ENCODE measurements at regions not wholly inside any gene's neighbourhood (a gene's known extent, or its start where the extent isn't known, plus 50 kb on each side); places are given as distances from the start of the nearest gene placed in this dataset.

DNA sequence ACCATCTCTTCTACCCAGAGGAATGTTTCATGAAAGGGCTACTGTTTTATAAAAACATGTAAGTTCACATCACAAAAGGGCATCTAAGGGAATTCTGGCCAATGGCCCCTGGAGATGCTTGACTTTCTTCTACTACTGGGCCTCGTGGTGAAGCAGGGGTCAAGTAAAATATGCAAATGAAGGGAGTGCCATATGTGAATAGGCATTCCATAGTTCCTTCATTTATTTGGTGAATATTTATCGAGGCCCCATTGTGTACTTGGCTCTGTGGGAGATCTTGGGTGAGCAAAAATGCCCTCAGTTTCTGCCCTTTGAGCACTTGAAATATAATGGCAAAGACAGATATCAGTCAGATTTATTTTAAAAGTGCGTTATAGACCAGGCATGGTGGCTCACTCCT lies 101.3 kb upstream of the CACNA2D3 start:
- DNase-seq (ENCODE audit: low read depth, low spot score), result no peak

DNA sequence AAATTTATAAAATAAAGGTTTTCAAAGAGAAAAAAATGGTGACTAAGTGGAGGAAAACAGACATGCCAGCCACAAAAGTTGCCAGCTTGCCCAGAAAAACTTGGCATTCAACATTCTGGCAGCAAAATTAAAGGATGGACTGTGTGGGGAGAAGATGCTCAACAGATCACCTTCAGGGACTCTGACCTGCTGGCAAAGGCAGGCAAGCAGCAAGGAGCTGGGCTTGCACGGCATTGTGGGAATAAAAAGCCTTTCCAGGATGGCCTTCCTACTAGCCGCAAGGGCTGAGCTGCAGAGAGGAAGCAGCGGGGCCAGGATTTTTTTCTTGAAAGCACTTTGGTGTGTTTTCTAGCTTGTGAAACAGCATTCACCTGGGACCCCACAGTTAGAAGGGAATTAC lies 101.9 kb upstream of the CACNA2D3 start:
- DNase-seq (ENCODE audit: low read depth, low spot score), result no peak

DNA sequence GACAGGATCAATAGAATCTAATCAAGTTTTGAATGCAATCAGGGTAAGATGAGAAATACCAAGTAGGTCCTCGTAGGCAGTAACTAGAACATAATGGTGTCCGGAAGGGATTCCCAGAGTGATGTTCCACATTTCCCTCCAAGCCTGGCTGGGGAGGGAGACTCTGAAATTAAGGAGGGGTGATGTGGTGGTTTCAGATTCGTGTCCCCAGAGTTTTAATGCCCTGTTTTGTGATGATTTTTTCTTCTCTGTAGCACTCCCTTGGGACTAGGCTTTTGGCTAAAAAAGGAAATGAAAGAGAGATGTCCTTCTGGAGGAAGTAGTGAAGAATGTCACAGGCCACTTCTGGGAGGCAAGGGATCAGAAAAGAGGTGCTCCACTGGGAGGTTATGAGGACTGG lies 108.3 kb upstream of the CACNA2D3 start:
- no peak for DNase-seq (ENCODE audit: low read depth, low spot score)

DNA sequence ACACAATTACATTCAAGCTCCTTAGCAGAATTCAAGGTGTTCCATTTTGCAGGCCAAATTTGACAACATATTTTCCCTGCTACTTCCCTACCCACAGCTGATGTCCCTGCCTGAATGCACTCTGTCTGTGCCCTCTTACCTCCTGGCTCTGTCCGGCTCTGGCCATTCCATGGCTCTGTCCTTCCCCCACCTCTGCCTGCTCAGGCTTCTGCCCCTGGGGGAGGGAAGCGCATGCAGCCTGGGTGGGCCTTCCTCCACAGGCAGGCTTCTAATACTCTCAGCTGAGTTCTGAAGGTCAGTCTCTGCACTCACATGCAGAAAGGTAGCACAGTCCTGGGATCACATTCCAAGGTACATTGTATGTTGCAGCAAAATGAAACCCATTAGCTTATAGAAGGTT lies 113.6 kb upstream of the CACNA2D3 start:
- DNase-seq (ENCODE audit: low read depth, low spot score), result no peak

DNA sequence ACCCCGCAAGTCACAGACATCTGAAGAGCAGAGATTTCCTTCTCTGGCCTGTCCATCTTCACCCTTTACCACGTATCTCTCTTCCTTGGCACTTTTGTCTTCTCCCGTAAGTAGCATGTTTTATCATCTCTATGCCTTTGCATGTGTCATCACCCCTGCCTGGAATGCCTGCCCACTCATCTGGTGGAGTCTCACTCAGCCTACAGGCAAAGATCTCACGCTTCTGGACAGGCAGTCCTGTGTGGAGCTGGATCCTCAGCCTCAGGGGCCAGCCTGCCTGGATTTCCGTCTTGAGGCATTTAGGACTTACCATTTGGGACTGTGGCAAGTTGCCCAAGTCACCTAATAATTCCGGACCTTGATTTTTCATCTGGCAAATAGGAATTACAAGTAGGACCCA lies 114.3 kb upstream of the CACNA2D3 start:
- no peak for DNase-seq (ENCODE audit: low read depth, low spot score)

DNA sequence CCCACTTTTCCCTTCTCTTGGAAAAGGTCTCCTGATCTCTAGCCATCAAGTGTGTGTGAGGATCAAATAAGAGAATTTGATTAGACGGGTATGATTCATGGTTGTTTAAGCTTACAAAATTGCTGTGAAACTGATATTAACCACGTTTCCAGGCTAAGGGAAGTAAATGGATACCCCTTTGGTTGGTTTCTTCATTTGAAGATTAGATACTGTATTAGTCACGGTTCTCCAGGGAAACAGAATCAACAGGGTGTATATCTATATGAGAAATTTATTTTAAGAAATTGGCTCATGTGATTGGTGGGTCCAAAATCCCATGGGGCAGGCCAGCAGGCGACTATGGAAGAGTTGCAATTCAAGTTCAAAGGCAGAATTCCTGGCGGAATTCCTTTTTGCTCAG lies 112.7 kb upstream of the SELENOK start:
- no peak for DNase-seq (ENCODE audit: low read depth, low spot score)

DNA sequence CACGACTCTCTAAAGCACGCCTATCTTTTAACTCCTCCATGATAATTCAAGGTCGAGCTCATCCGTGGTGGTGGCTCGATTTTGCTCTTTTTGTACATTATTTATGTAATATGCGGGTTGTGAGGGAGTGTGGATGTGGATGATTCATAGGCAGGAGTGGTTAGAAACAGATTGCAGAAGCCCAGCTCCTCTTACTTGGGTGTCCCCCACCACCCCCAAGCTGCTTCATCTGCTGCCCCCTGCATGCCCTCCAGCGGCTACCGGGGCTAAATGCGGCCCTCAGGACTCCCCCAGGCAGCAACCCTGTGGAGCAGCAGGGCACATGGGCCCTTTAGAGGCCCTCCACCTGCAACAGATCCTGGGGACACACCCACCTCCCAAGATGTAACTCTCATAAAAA lies 111.5 kb upstream of the SELENOK start:
- no peak for DNase-seq (ENCODE audit: low read depth, low spot score)

DNA sequence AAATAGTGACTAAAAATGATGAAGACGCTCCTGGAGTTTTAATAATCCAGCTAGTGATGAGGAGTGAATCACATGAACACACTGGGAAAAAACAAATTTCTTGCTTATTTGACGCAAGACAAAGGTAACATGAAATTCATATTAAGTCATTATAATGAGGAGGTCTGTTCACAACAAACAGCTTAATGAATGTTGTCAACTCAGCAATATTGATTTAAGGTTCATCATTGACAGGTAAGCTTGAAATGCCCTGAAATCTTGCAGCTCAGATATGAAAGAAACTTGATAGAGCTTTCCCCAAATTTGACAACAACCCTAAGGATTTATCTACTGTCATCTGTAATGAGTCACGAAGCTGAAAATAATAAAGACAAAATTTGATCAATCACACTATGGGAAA lies 108.1 kb upstream of the SELENOK start:
- no peak for DNase-seq (ENCODE audit: low read depth, low spot score)

DNA sequence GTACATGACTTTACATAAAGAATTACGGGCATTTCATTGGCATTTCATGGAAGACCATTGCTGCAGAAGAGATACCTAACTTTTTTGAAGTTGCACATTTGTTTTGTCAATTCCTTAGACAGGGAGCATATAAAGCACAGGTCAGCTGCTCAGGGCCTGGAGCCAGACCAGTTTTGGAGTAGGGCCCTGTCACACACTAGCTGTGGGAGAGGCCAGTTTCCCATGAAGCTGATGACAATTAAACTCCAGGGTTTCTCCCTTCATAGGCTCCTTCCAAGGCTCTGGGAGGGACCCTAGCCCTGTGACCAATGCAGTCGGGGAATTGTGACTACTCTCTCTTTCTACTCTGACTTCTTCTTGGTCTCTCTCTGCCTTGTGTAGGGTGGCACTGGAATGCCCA lies 107.3 kb upstream of the SELENOK start:
- no peak for DNase-seq (ENCODE audit: low read depth, low spot score)

DNA sequence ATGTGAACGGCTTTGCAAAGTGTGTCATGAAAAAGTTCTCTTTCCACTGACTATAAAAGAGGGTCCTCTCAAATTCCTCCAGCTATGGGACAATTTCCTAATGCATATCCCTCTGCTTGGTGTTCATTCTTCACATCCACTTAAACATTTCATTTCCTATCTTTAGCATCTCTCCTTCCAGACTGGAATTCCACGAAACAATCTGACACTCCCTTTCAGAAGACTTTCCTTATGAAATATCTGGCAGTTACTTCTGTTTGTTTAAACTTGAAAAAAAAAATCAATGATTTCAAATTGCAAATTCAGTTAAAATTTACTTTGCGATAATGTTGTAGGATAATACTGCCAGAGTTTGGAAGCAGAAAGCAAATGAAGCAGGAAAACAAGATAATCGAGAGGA lies 105.8 kb upstream of the SELENOK start:
- DNase-seq (ENCODE audit: low read depth, low spot score), result no peak

DNA sequence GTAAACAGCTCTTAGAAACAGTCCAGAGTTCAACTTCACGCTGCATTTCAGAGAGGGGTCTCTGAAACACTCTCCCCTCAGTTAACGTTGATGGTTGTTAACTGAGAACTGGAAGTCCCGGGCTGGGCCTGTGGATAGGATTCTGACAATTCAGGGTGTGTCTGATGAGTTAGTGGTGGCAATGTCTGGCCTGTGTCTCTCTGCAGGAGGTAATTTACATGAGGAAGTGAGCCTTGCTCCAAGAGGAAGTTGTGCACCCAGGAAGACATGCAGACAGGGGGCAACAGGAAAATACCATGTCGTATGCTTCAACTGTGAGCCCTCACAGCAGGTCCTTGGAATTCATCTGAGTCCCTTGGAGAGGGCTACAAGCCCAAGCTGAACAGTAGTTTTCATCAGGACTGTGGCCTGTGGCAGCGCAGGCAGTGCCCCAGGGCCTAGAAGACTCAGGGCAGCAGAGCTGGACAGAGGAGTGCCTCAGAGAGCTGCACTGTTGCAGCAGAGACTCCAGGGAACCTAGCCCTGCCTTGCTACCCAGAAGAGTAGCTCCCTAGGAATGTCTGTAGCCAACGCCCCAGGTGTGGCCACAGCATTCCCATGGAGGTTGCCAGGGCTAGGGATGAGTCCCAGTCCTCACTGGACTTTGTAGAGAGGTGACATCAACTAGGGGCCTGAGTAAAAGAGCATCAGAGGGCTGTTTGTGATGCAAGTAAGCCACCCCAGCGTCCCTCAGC lies 104.6 kb upstream of the SELENOK start:
- DNase-seq (ENCODE audit: low read depth, low spot score), result no peak

DNA sequence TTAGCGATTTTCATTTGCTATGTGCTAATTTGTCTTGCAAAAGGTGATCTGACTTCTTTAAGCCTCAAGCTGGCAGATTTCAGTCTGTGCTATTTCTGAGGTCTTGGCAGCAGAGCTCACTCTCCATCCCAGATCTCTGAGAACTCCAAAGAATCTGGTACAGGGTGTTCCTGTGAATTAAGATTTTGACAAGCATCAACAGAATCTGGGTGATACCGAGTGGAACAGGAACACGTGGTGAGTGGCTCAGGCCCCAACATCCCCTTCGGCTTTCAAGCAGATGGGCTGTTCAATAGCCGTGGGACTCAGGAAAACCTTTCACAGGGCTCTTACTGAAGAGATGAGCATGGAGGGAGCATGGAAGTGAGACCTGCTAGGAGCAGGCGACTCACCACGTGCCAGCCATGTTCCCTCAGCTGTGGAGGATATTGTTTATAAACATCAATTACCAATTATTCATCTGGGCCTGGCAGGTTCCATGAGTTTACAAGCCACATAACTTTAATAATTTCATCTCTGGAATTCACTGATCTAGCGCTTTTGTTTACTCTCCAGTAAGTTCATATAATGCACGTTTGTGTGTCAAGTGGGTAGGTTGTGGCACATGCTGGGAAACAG lies 103.4 kb upstream of the SELENOK start:
- DNase-seq (ENCODE audit: low read depth, low spot score), result no peak

DNA sequence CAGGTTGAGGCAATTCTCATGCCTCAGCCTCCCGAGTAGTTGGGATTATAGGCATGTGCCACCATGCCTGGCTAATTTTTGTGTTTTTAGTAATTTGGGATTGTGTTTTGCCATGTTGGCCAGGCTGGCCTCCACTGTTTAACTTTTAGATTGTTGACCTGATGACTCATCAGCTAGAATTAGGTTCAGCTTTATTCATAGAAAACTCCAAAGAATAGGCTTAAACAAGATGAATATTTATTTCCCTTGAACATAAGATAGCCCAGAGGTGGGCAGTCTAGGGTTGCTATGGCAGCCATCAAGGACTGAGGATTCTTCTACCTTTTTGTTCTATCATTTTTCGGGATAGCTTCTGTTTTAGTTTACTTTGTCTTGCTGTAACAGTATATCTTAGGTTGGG lies 99.6 kb upstream of the SELENOK start:
- no peak for DNase-seq (ENCODE audit: low read depth, low spot score)

DNA sequence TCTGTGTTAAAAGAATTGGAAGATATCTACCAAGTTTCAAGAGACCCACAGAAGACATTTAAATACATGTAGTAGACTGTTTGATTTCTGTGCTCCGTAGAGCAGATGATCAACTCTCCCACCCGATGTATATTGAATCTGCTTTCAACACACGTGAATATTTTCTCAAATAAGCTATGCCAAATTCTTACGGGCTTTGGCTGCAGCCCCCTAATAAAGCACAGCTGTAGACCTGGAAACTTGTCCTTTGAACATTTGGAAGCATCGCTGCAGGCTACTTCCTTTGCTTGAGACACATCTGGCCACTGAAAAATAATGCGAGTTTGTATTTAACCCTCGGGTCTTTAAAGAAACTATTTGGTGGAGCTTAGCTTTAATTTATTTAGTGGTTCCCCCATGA lies 98.3 kb upstream of the SELENOK start:
- no peak for DNase-seq (ENCODE audit: low read depth, low spot score)

DNA sequence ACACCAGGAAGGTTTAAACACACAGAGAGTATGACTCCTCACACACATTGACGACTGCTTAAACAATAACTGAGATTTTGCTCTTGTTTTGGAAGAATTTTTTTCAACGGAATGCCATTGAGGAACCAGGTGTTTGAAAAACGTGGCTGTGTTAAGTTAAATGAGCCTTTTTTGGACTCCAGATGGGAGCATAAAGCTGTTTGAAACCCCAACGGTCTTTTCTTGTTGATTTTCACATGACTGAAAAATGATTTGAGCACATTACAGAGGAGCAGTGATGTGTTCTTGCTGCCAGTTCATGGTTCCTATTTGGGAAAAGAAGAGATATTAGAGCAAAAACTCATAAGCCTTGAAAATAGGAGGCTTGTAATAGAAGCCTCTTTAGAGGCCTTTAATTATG lies 97.8 kb upstream of the SELENOK start:
- no peak for DNase-seq (ENCODE audit: low read depth, low spot score)

DNA sequence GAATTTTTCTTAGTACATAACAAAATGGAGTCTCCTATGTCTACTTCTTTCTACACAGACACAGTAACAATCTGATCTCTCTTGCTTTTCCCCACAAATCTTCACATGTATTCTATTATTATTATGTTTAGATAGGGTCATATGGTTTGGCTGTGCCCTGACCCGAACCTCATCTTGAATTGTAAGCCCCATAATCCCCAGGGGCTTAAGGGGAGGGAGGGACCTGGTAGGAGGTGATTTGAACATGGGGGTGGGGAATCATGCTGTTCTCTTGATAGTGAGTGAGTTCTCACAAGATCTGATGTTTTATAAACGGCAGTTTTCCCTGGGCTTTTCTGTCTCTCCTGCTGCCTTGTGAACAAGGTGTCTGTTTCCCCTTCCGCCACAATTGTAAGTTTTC lies 86.7 kb upstream of the SELENOK start:
- DNase-seq (ENCODE audit: low read depth, low spot score), result no peak

DNA sequence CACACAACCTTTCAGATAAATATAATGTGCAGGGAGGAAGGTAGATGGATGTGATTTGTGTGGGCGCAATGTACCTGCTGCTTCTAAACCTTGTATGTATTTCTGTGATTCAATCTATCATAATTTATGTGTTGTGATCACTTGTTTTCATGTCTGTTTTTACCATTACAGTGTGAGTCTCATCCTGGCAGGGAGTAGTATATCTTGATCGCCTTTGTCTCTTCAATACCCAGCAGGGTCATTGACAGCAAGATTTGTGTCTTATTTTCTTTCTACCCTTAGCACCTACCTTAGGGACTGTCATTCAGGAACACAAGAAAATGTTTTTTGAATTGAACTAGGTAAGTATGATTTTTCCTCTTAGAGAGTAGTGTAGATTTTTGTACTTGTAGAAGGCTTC lies 83.7 kb upstream of the SELENOK start:
- DNase-seq (ENCODE audit: low read depth, low spot score), result no peak

DNA sequence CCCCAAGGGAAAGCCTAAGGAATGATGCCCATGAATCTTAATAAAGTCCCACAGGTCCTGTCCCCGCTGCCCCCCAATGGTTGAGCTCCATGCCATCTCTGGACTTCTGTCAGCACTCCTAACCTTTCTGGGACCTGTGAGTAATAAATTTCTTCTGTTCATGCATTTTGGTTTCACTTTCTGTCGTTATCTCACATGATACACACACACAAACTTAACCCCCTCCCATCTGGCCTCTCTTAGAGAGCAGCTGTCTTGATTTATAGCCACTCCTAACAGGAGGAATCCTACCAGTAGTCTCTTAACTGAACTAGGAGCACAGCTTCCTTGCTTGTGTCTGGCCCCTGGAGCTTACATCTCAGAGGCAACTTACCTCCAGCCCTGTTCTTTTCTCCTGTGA lies 82.7 kb upstream of the SELENOK start:
- no peak for DNase-seq (ENCODE audit: low read depth, low spot score)

DNA sequence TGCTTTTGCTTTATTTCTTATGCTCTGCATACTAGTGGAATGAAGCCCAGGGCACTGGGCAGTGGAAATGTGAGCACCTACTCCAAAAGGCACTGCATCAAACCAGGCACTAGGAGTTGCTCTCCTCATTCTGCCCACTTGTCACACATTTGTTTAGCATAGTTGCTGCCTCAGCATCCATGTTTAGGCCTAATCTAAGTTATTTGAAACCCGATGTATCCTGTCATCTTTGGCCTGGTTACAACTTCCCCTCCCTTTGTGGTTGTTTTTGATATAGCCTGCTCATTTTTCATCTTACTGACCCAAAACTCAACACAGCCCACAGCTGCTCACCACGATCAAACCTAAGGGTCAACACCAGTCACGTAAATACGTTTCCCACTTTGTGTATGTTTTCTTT lies 82.2 kb upstream of the SELENOK start:
- no peak for DNase-seq (ENCODE audit: low read depth, low spot score)

DNA sequence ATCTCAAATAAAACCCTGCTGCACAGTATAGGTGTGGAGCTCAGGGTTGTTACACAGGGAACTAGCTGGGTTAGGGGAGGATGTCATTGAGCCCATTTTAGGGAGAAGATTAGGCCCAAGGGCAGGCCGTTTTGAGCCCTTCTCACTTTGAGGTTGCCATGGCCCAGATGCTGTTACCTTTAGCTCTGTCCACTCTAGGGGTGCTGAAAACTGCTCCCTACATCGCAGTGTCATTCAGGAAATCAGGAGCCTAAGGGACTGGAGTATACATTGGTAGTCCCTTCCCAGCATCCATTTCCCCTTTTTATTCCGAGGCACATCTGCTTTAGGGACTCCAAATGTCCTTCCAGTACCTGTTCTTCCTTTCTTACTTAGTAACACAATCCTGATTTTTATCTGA lies 79.0 kb upstream of the SELENOK start:
- peak; percentile 12 for DNase-seq (ENCODE audit: low read depth, low spot score)

DNA sequence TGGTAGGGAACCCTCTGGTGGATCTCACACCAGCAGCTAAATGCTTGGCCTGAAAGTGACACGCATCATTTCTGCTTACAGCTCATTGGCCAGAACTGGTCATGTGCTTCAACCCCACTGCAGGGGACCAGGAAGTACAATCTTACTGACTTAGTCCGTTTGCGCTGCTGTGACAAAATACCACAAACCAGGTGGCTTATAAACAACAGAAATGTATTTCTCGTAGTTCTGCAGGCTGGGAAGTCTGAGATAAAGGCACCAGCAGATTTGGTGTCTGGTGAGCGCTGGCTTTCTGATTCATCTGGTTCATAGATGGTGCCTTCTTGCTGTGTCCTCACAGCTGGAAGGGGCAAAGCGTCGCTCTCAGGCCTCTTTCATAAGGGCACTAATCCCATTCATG lies 77.4 kb upstream of the SELENOK start:
- DNase-seq (ENCODE audit: low read depth, low spot score), result no peak

DNA sequence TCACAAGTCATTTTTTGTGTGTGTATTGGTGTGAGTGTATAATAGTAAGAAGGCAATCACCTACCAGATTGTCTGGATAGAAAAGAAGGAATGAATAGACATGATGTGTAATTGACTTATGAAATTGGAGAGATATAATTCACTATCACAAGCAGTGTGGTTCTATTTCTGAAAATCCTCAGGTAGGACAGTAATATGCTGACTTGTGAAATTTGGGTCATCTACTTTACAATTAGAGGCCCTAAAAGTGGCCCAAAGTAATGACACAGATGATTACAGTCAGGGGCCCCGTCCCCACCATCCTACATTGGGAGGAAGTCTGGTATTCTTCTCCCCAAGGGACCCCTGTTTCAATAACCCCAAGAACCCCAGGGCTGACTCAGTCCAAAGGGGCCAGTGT lies 73.6 kb upstream of the SELENOK start:
- DNase-seq (ENCODE audit: low read depth, low spot score), result no peak

DNA sequence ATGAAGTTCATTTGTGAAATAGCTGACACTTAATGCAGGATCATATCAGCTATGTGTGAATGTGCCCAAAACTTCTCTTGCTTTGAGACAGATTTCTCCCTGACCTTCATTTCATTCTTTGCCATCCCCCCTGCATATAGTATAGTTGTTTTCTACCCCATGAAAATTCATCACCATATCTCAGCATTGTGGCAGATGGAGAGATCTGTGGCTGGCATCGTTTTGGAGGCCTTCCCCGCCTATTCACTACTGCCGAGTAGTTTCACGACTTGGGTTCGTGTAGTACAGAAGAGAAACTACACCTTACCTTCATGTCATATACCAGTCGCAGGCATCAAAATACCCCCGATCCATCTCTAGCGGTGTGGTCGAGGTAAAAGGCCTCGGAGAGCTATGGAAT lies 66.2 kb upstream of the SELENOK start:
- DNase-seq (ENCODE audit: low read depth, low spot score), result no peak

DNA sequence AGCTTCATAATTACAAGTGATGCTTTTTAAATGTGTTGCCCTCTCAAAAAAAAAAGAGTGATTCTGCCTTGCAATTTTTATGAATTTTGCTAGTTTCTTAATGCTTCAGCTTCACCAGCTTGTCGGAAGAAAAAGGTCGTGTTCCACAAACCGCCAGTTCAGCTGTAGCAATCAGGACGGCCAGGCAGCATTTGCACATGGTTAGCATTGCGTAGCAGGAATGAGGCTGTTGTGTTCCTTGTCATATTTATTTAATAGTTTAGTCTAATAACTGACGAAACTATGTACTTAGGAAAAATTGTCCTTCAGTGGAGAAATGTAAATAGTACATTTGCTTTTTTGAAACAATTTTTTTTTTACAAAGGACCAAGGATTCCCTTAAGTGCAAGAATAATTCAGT lies 64.9 kb upstream of the SELENOK start:
- DNase-seq (ENCODE audit: low read depth, low spot score), result no peak

Measured in iPS DF 19.7 (cell line).